AG08395 (cell line): ENCODE measurements at regions not wholly inside any gene's neighbourhood (a gene's known extent, or its start where the extent isn't known, plus 50 kb on each side); places are given as distances from the start of the nearest gene placed in this dataset.
"Not testable (repeated sequence)": the region's sequence is repeated elsewhere in the genome, so short reads cannot be mapped to it uniquely, and the experiment has no call there.

Experiments
- DNase-seq: peaks from one replicate; pipeline ENCODE4 v3.0.0; 2012; ENCODE audit warnings: mixed read lengths, low spot score

GRCh38 chr6:4725136-4725760 lies 51.0 kb upstream of the CDYL start:
- not testable (repeated sequence) for DNase-seq

- DNase-seq = not testable (repeated sequence)
These were observed 51.5 kb upstream of the CDYL start for GRCh38 chr6:4724727-4725126.

GRCh38 chr6:4723383-4723782 lies 52.8 kb upstream of the CDYL start:
- no peak for DNase-seq

GRCh38 chr6:4721368-4721767 lies 54.8 kb upstream of the CDYL start:
- not testable (repeated sequence) for DNase-seq

GRCh38 chr6:4719491-4719890 lies 56.7 kb upstream of the CDYL start:
- no peak for DNase-seq

GRCh38 chr6:4717856-4718255 lies 58.3 kb upstream of the CDYL start:
- no peak for DNase-seq

- DNase-seq = no peak
These were observed 59.1 kb upstream of the CDYL start for GRCh38 chr6:4717124-4717523.

GRCh38 chr6:4714961-4715501 lies 61.2 kb upstream of the CDYL start:
- DNase-seq = no peak

GRCh38 chr6:4712291-4712690 lies 63.9 kb upstream of the CDYL start:
- no peak for DNase-seq

- peak; percentile 31 for DNase-seq
These were observed 69.2 kb upstream of the CDYL start for GRCh38 chr6:4707011-4707410.

GRCh38 chr6:4705809-4706208 lies 70.4 kb upstream of the CDYL start:
- DNase-seq = no peak

GRCh38 chr6:4703382-4703781 lies 72.8 kb upstream of the CDYL start:
- DNase-seq = no peak

- peak; percentile 49 for DNase-seq
These were observed 77.1 kb upstream of the CDYL start for GRCh38 chr6:4698901-4699659.

- no peak for DNase-seq
These were observed 82.8 kb upstream of the CDYL start for GRCh38 chr6:4693173-4693970.

- no peak for DNase-seq
These were observed 83.5 kb upstream of the CDYL start for GRCh38 chr6:4692664-4693063.

GRCh38 chr6:4687989-4688947 lies 87.9 kb upstream of the CDYL start:
- peak; percentile 85 for DNase-seq

GRCh38 chr6:4687656-4687988 lies 88.6 kb upstream of the CDYL start:
- DNase-seq = no peak

GRCh38 chr6:4682431-4683097 lies 93.6 kb upstream of the CDYL start:
- no peak for DNase-seq

GRCh38 chr6:4678506-4679300 lies 97.5 kb upstream of the CDYL start:
- no peak for DNase-seq

GRCh38 chr6:4677751-4678065 lies 98.5 kb upstream of the CDYL start:
- no peak for DNase-seq
